GM23338 (cell line): ENCODE measurements at regions not wholly inside any gene's neighbourhood (a gene's known extent, or its start where the extent isn't known, plus 50 kb on each side); places are given as distances from the start of the nearest gene placed in this dataset.

ENCODE experiments used
- ATAC-seq: fragments of 200-7000 bp; cut with Tn5 transposase; 3 replicates; pipeline ENCODE4 v1.9.1; 2020
- DNase-seq: peaks from one replicate; pipeline ENCODE4 v3.0.0-alpha.2; 2015; ENCODE audit warnings: low spot score
- H2AFZ ChIP-seq: fragments of 200-600 bp; sonication (generic); 2 replicates; pipeline ENCODE4 v1.8.0; 2016; ENCODE audit warnings: antibody characterized with exemption, mild to moderate bottlenecking, moderate library complexity
- H3F3A ChIP-seq: fragments of 200-600 bp; sonication (generic); replicated peaks from 2 replicates; pipeline ENCODE4 v1.8.0; 2017; ENCODE audit warnings: antibody characterized with exemption, mixed run types, low read depth
- H3K27ac ChIP-seq: fragments of 200-600 bp; sonication (generic); 2 replicates; pipeline ENCODE4 v1.6.1; 2016; ENCODE audit warnings: low read depth
- H3K27me3 ChIP-seq: fragments of 200-600 bp; sonication (generic); 2 replicates; pipeline ENCODE4 v1.8.0; 2016; ENCODE audit warnings: mild to moderate bottlenecking, mixed run types, moderate library complexity; ENCODE audit not compliant: insufficient read depth
- H3K36me3 ChIP-seq: fragments of 200-600 bp; sonication (generic); 2 replicates; pipeline ENCODE4 v1.8.0; 2016; ENCODE audit warnings: mild to moderate bottlenecking; ENCODE audit not compliant: insufficient read depth
- H3K4me1 ChIP-seq: fragments of 200-600 bp; sonication (generic); 2 replicates; pipeline ENCODE4 v1.8.0; 2016; ENCODE audit warnings: mild to moderate bottlenecking, moderate library complexity; ENCODE audit not compliant: insufficient read depth
- H3K4me2 ChIP-seq: fragments of 200-600 bp; sonication (generic); 2 replicates; pipeline ENCODE4 v1.7.1; 2017; ENCODE audit warnings: mixed run types
- H3K4me3 ChIP-seq: fragments of 200-600 bp; sonication (generic); 2 replicates; pipeline ENCODE4 v1.6.1; 2016; ENCODE audit warnings: mixed run types
- H3K79me2 ChIP-seq: fragments of 200-600 bp; sonication (generic); replicated peaks from 2 replicates; pipeline ENCODE4 v1.8.0; 2017; ENCODE audit warnings: mild to moderate bottlenecking; ENCODE audit not compliant: insufficient read depth
- H3K9me2 ChIP-seq: fragments of 200-600 bp; sonication (generic); 2 replicates; pipeline ENCODE4 v1.8.0; 2017; ENCODE audit not compliant: insufficient read depth
- H4K20me1 ChIP-seq: fragments of 200-600 bp; sonication (generic); replicated peaks from 2 replicates; pipeline ENCODE4 v1.8.0; 2017; ENCODE audit warnings: mild to moderate bottlenecking; ENCODE audit not compliant: insufficient read depth
- H3K27ac Mint-ChIP-seq: 2 replicates; pipeline ENCODE4 v1.8.0; 2020; ENCODE audit warnings: inconsistent platforms, mild to moderate bottlenecking, moderate library complexity, mixed read lengths
- H3K27me3 Mint-ChIP-seq: 3 replicates; pipeline ENCODE4 v1.8.0; 2022; ENCODE audit warnings: low read depth, mild to moderate bottlenecking, moderate library complexity, mixed read lengths, inconsistent platforms; ENCODE audit not compliant: insufficient read depth, poor library complexity
- H3K36me3 Mint-ChIP-seq: 3 replicates; pipeline ENCODE4 v1.8.0; 2021; ENCODE audit warnings: low read depth, mild to moderate bottlenecking, inconsistent platforms, moderate library complexity, mixed read lengths
- H3K4me1 Mint-ChIP-seq: 3 replicates; pipeline ENCODE4 v1.8.0; 2020; ENCODE audit warnings: mild to moderate bottlenecking, inconsistent platforms, mixed read lengths
- H3K4me3 Mint-ChIP-seq: 3 replicates; pipeline ENCODE4 v1.8.0; 2021; ENCODE audit warnings: moderate library complexity, mild to moderate bottlenecking, inconsistent platforms, mixed read lengths
- H3K9me3 Mint-ChIP-seq: 3 replicates; pipeline ENCODE4 v1.8.0; 2020; ENCODE audit warnings: moderate library complexity, mild to moderate bottlenecking, inconsistent platforms, mixed read lengths
- EZH2 ChIP-seq: fragments of 200-600 bp; sonication (generic); IDR thresholded peaks from one replicate; pipeline ENCODE4 v1.8.0; 2017; ENCODE audit warnings: antibody characterized with exemption, mild to moderate bottlenecking, low read depth; ENCODE audit not compliant: unreplicated experiment
- EZH2phosphoT487 ChIP-seq: fragments of 200-600 bp; sonication (generic); IDR thresholded peaks from one replicate; pipeline ENCODE4 v1.8.1; 2018; ENCODE audit warnings: antibody characterized with exemption; ENCODE audit not compliant: unreplicated experiment
- JUNB ChIP-seq: IDR thresholded peaks from one replicate; pipeline ENCODE4 v1.6.1; 2016; ENCODE audit warnings: antibody characterized with exemption; ENCODE audit not compliant: unreplicated experiment
- NANOG ChIP-seq: IDR thresholded peaks from 2 replicates; pipeline ENCODE4 v1.6.1; 2016; ENCODE audit warnings: antibody characterized with exemption, borderline replicate concordance
- POLR2AphosphoS5 ChIP-seq: IDR thresholded peaks from 2 replicates; pipeline ENCODE4 v1.6.1; 2016; ENCODE audit warnings: antibody characterized with exemption, low read depth
- STAT1 ChIP-seq: IDR thresholded peaks from one replicate; pipeline ENCODE4 v1.6.1; 2016; ENCODE audit warnings: antibody characterized with exemption; ENCODE audit not compliant: unreplicated experiment
- ZNF114 ChIP-seq: fragments of 250-450 bp; sonication (Bioruptor Pico); IDR thresholded peaks from 2 replicates; pipeline ENCODE4 v1.5.0; 2020; ENCODE audit warnings: mild to moderate bottlenecking, moderate library complexity
- TF ChIP-seq, protein P1 (sequence below): fragments of 250-450 bp; sonication (Bioruptor Pico); IDR thresholded peaks from 2 replicates; pipeline ENCODE4 v1.5.0; 2020; ENCODE audit warnings: mild to moderate bottlenecking, moderate library complexity
- TF ChIP-seq, protein P2 (sequence below): IDR thresholded peaks from one replicate; pipeline ENCODE4 v1.6.1; 2018; ENCODE audit warnings: antibody characterized with exemption; ENCODE audit not compliant: unreplicated experiment
- TF ChIP-seq, protein P3 (sequence below): IDR thresholded peaks from 2 replicates; pipeline ENCODE4 v1.6.1; 2016; ENCODE audit warnings: antibody characterized with exemption
- TF ChIP-seq, protein P4 (sequence below), 2 experiments: fragments of 200-600 bp in 1 of 2; sonication (generic) in 1 of 2; conservative IDR thresholded peaks; 2 replicates each; pipeline versions ENCODE4 v1.5.1 to v1.6.1; 2016 to 2017; ENCODE audit warnings: antibody characterized with exemption in 2 of 2, low read depth in 2 of 2, mild to moderate bottlenecking in 2 of 2, moderate library complexity in 1 of 2

DNA sequence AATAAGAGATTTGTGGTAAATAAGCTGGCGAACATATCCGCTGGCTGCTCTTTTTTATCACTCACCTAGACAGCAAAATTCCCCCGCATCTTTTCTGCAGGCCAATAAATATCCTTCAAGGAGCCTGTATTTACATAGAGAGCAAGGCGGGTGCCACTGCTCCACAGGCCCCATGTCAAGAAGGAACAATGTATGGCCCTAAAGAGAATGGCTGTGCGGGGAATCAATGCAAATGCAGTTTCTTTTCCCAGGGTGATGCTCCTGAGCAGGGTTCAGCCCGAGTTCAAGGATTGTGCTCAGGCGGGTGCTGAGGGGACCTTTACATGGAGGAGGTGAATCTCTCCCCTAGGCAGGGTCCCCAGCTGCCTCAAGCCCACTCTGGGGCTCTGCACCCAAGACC is 494.2 kb upstream of the ZMIZ1 start:
- Mint-ChIP-seq H3K27me3 (peaks cover 17% of the 10 kb centered on the region), H3K4me1 (peaks cover 7% of the 10 kb centered on the region; the same call in 2 of the 3 replicates), H3K9me3 (no peaks in the 10 kb centered on the region), H3K4me3 (no peak overlapping the region), H3K36me3 (no peaks in the 10 kb centered on the region; the same call in 2 of the 3 replicates), H3K27ac (no peak overlapping the region)
- H3K4me3 ChIP-seq, result no peak overlapping the region
- H3K36me3 ChIP-seq, result no peaks in the 10 kb centered on the region
- no peaks in the 10 kb centered on the region for H3K79me2 ChIP-seq
- H3K9me2 ChIP-seq, result no peaks in the 10 kb centered on the region; the same call in 1 of the 2 replicates
- no peaks in the 10 kb centered on the region for H4K20me1 ChIP-seq
- ATAC-seq (peak; percentile 53), DNase-seq (no peak)
- no peaks in the 10 kb centered on the region for H3K4me1 ChIP-seq
- no peaks in the 10 kb centered on the region for H3F3A ChIP-seq
- H3K4me2 ChIP-seq, result no peak overlapping the region
- TF ChIP-seq ZNF114 (CRISPR knock-in tag), result no peak
- TF ChIP-seq, protein P1, sequence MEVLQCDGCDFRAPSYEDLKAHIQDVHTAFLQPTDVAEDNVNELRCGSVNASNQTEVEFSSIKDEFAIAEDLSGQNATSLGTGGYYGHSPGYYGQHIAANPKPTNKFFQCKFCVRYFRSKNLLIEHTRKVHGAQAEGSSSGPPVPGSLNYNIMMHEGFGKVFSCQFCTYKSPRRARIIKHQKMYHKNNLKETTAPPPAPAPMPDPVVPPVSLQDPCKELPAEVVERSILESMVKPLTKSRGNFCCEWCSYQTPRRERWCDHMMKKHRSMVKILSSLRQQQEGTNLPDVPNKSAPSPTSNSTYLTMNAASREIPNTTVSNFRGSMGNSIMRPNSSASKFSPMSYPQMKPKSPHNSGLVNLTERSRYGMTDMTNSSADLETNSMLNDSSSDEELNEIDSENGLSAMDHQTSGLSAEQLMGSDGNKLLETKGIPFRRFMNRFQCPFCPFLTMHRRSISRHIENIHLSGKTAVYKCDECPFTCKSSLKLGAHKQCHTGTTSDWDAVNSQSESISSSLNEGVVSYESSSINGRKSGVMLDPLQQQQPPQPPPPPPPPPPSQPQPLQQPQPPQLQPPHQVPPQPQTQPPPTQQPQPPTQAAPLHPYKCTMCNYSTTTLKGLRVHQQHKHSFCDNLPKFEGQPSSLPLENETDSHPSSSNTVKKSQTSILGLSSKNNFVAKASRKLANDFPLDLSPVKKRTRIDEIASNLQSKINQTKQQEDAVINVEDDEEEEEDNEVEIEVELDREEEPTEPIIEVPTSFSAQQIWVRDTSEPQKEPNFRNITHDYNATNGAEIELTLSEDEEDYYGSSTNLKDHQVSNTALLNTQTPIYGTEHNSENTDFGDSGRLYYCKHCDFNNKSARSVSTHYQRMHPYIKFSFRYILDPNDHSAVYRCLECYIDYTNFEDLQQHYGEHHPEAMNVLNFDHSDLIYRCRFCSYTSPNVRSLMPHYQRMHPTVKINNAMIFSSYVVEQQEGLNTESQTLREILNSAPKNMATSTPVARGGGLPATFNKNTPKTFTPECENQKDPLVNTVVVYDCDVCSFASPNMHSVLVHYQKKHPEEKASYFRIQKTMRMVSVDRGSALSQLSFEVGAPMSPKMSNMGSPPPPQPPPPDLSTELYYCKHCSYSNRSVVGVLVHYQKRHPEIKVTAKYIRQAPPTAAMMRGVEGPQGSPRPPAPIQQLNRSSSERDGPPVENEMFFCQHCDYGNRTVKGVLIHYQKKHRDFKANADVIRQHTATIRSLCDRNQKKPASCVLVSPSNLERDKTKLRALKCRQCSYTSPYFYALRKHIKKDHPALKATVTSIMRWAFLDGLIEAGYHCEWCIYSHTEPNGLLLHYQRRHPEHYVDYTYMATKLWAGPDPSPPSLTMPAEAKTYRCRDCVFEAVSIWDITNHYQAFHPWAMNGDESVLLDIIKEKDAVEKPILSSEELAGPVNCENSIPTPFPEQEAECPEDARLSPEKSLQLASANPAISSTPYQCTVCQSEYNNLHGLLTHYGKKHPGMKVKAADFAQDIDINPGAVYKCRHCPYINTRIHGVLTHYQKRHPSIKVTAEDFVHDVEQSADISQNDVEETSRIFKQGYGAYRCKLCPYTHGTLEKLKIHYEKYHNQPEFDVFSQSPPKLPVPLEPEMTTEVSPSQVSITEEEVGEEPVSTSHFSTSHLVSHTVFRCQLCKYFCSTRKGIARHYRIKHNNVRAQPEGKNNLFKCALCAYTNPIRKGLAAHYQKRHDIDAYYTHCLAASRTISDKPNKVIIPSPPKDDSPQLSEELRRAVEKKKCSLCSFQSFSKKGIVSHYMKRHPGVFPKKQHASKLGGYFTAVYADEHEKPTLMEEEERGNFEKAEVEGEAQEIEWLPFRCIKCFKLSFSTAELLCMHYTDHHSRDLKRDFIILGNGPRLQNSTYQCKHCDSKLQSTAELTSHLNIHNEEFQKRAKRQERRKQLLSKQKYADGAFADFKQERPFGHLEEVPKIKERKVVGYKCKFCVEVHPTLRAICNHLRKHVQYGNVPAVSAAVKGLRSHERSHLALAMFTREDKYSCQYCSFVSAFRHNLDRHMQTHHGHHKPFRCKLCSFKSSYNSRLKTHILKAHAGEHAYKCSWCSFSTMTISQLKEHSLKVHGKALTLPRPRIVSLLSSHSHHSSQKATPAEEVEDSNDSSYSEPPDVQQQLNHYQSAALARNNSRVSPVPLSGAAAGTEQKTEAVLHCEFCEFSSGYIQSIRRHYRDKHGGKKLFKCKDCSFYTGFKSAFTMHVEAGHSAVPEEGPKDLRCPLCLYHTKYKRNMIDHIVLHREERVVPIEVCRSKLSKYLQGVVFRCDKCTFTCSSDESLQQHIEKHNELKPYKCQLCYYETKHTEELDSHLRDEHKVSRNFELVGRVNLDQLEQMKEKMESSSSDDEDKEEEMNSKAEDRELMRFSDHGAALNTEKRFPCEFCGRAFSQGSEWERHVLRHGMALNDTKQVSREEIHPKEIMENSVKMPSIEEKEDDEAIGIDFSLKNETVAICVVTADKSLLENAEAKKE (CRISPR knock-in tag), result no peak
- TF ChIP-seq, protein P2, sequence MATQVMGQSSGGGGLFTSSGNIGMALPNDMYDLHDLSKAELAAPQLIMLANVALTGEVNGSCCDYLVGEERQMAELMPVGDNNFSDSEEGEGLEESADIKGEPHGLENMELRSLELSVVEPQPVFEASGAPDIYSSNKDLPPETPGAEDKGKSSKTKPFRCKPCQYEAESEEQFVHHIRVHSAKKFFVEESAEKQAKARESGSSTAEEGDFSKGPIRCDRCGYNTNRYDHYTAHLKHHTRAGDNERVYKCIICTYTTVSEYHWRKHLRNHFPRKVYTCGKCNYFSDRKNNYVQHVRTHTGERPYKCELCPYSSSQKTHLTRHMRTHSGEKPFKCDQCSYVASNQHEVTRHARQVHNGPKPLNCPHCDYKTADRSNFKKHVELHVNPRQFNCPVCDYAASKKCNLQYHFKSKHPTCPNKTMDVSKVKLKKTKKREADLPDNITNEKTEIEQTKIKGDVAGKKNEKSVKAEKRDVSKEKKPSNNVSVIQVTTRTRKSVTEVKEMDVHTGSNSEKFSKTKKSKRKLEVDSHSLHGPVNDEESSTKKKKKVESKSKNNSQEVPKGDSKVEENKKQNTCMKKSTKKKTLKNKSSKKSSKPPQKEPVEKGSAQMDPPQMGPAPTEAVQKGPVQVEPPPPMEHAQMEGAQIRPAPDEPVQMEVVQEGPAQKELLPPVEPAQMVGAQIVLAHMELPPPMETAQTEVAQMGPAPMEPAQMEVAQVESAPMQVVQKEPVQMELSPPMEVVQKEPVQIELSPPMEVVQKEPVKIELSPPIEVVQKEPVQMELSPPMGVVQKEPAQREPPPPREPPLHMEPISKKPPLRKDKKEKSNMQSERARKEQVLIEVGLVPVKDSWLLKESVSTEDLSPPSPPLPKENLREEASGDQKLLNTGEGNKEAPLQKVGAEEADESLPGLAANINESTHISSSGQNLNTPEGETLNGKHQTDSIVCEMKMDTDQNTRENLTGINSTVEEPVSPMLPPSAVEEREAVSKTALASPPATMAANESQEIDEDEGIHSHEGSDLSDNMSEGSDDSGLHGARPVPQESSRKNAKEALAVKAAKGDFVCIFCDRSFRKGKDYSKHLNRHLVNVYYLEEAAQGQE, result no peak
- TF ChIP-seq NANOG, result no peak
- no peak for TF ChIP-seq POLR2AphosphoS5
- no peak for TF ChIP-seq EZH2phosphoT487
- TF ChIP-seq, protein P3, sequence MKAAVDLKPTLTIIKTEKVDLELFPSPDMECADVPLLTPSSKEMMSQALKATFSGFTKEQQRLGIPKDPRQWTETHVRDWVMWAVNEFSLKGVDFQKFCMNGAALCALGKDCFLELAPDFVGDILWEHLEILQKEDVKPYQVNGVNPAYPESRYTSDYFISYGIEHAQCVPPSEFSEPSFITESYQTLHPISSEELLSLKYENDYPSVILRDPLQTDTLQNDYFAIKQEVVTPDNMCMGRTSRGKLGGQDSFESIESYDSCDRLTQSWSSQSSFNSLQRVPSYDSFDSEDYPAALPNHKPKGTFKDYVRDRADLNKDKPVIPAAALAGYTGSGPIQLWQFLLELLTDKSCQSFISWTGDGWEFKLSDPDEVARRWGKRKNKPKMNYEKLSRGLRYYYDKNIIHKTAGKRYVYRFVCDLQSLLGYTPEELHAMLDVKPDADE, result no peak
- TF ChIP-seq, protein P4, sequence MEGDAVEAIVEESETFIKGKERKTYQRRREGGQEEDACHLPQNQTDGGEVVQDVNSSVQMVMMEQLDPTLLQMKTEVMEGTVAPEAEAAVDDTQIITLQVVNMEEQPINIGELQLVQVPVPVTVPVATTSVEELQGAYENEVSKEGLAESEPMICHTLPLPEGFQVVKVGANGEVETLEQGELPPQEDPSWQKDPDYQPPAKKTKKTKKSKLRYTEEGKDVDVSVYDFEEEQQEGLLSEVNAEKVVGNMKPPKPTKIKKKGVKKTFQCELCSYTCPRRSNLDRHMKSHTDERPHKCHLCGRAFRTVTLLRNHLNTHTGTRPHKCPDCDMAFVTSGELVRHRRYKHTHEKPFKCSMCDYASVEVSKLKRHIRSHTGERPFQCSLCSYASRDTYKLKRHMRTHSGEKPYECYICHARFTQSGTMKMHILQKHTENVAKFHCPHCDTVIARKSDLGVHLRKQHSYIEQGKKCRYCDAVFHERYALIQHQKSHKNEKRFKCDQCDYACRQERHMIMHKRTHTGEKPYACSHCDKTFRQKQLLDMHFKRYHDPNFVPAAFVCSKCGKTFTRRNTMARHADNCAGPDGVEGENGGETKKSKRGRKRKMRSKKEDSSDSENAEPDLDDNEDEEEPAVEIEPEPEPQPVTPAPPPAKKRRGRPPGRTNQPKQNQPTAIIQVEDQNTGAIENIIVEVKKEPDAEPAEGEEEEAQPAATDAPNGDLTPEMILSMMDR (conservative IDR thresholded peaks at IDR 0.05; ENCODE audit: low read depth in 2 of 2), result no peak
- no peak for TF ChIP-seq STAT1
- no peak for TF ChIP-seq JUNB
- TF ChIP-seq EZH2, result no peak
- H3K27me3 ChIP-seq, result no peaks in the 10 kb centered on the region
- no peak overlapping the region for H2AFZ ChIP-seq
- no peak overlapping the region for H3K27ac ChIP-seq
